B cell (primary cell): ENCODE measurements at regions not wholly inside any gene's neighbourhood (a gene's known extent, or its start where the extent isn't known, plus 50 kb on each side); places are given as distances from the start of the nearest gene placed in this dataset.

Experiments
- ATAC-seq: fragments of 200-7000 bp; cut with Tn5 transposase; one replicate; pipeline ENCODE4 v1.10.0; 2021; ENCODE audit warnings: low read depth, mild to moderate bottlenecking, moderate number of reproducible peaks, moderate library complexity
- CTCF ChIA-PET: fragments of 350-600 bp; sonication (Branson Sonifier 250); formaldehyde crosslinking; loops from one replicate; lab custom pipeline; 2021; ENCODE audit warnings: antibody characterized with exemption, inconsistent platforms; lab: Charles Lee
- POLR2A ChIA-PET: fragments of 350-600 bp; sonication (Branson Sonifier 250); formaldehyde crosslinking; loops from one replicate; lab custom pipeline; 2021; ENCODE audit warnings: antibody characterized with exemption; lab: Charles Lee
- DNase-seq: peaks from one replicate; pipeline ENCODE4 v3.0.0; 2013
- H2AFZ ChIP-seq: 2 replicates; pipeline ENCODE4 v1.6.1; 2012; ENCODE audit warnings: mild to moderate bottlenecking, low read depth, low read length; ENCODE audit not compliant: insufficient read depth, poor library complexity, severe bottlenecking
- H3K27ac ChIP-seq, 2 donors: 1 replicate in 1 of 2; 2 replicates in 1 of 2; pipeline ENCODE4 v1.5.1; 2012 to 2013; ENCODE audit warnings: low read length in 2 of 2, mild to moderate bottlenecking in 2 of 2, moderate library complexity in 1 of 2
- H3K27me3 ChIP-seq, 4 experiments: fragments of 200-600 bp in 1 of 4; sonication (generic) in 1 of 4; replicated peaks in 1 of 4; 1 replicate in 2 of 4; 2 replicates in 2 of 4; pipeline versions ENCODE4 v1.6.1 to v1.7.0; 2013 to 2016; ENCODE audit warnings: low read length in 3 of 4, mild to moderate bottlenecking in 2 of 4, mixed read lengths in 1 of 4, moderate library complexity in 1 of 4; ENCODE audit not compliant: insufficient read depth in 4 of 4, control insufficient read depth in 3 of 4; ENCODE audit errors: control extremely low read depth in 1 of 4
- H3K36me3 ChIP-seq, 2 experiments: replicated peaks in 1 of 2; 1 replicate in 1 of 2; 2 replicates in 1 of 2; pipeline versions ENCODE4 v1.6.1 to v1.7.1; 2013; ENCODE audit warnings: low read length in 1 of 2; ENCODE audit not compliant: insufficient read depth in 2 of 2, control insufficient read depth in 1 of 2; ENCODE audit errors: control extremely low read depth in 1 of 2, extremely low read depth in 1 of 2
- H3K4me1 ChIP-seq, 2 donors: fragments of 200-600 bp in 1 of 2; sonication (generic) in 1 of 2; 1 replicate in 1 of 2; 2 replicates in 1 of 2; pipeline versions ENCODE4 v1.5.1 to v1.6.1; 2013 to 2017; ENCODE audit warnings: low read length in 2 of 2; ENCODE audit not compliant: control insufficient read depth in 2 of 2, insufficient read depth in 2 of 2
- H3K4me2 ChIP-seq: replicated peaks from 2 replicates; pipeline ENCODE3; 2012; ENCODE audit warnings: mild to moderate bottlenecking, low read depth, low read length; ENCODE audit not compliant: poor library complexity, severe bottlenecking
- H3K4me3 ChIP-seq, 5 experiments: fragments of 200-600 bp in 1 of 5; sonication (generic) in 1 of 5; 1 replicate in 3 of 5; 2 replicates in 2 of 5; pipeline versions ENCODE4 v1.5.1 to v1.7.0; 2011 to 2016; ENCODE audit warnings: low read length in 4 of 5, mild to moderate bottlenecking in 4 of 5, low read depth in 2 of 5, control low read depth in 1 of 5, moderate library complexity in 1 of 5; ENCODE audit not compliant: insufficient read depth in 1 of 5; ENCODE audit errors: control extremely low read depth in 1 of 5, extremely low read depth in 1 of 5
- H3K79me2 ChIP-seq: fragments of 200-600 bp; sonication (generic); one replicate; pipeline ENCODE4 v1.6.0; 2016; ENCODE audit warnings: low read length; ENCODE audit not compliant: control insufficient read depth, insufficient read depth
- H3K9ac ChIP-seq: fragments of 200-600 bp; sonication (generic); 2 replicates; pipeline ENCODE4 v1.6.1; 2017; ENCODE audit warnings: mild to moderate bottlenecking, low read length, moderate library complexity
- H3K9me3 ChIP-seq, 3 donors: one replicate each; pipeline versions ENCODE4 v1.6.1 to v1.7.1; 2013; ENCODE audit warnings: low read length in 2 of 3; ENCODE audit not compliant: control insufficient read depth in 2 of 3, insufficient read depth in 1 of 3; ENCODE audit errors: control extremely low read depth in 1 of 3
- H4K20me1 ChIP-seq: 2 replicates; pipeline ENCODE4 v1.6.0; 2012; ENCODE audit warnings: mild to moderate bottlenecking, low read length; ENCODE audit not compliant: insufficient read depth, control insufficient read depth, poor library complexity, severe bottlenecking
- H3K27ac Mint-ChIP-seq: one replicate; pipeline ENCODE4 v1.8.0; 2021; ENCODE audit warnings: mixed read lengths
- H3K27me3 Mint-ChIP-seq: one replicate; pipeline ENCODE4 v1.8.0; 2021; ENCODE audit warnings: mixed read lengths
- H3K4me1 Mint-ChIP-seq: one replicate; pipeline ENCODE4 v1.8.0; 2021; ENCODE audit warnings: mixed read lengths
- H3K4me3 Mint-ChIP-seq: one replicate; pipeline ENCODE4 v1.8.0; 2021; ENCODE audit warnings: mixed read lengths
- H3K9me3 Mint-ChIP-seq: one replicate; pipeline ENCODE4 v1.8.0; 2022; ENCODE audit warnings: mixed read lengths; ENCODE audit not compliant: insufficient read depth
- CTCF ChIP-seq: fragments of 200-600 bp; IDR thresholded peaks from one replicate; pipeline ENCODE4 v1.8.0; 2022; ENCODE audit warnings: antibody characterized with exemption, mild to moderate bottlenecking
- EZH2 ChIP-seq: IDR thresholded peaks from 2 replicates; pipeline ENCODE4 v1.6.1; 2012; ENCODE audit warnings: borderline replicate concordance, low read depth, mild to moderate bottlenecking, moderate library complexity, low read length; ENCODE audit not compliant: insufficient read depth, poor library complexity, severe bottlenecking
- WGBS: methylation state at CpG from one replicate; pipeline ENCODE4 v1.1.5; 2013; ENCODE audit warnings: missing lambda C conversion rate; ENCODE audit not compliant: insufficient coverage; 5-methylcytosine and 5-hydroxymethylcytosine counted together
- intact Hi-C: fragments of 100-400 bp; cut with micrococcal nuclease; formaldehyde crosslinking; loops from one replicate; pipeline ENCODE4 v1.10.0; 2022

GRCh38 chr4:162506253-162506652 lies 342.5 kb upstream of the FSTL5 start:
- no peak for DNase-seq
- ATAC-seq, result no peak
- no peak overlapping the region for H2AFZ ChIP-seq
- ChIA-PET POLR2A (no interaction called here), CTCF (no interaction called here)
- no peak overlapping the region for H3K4me3 ChIP-seq
- no peak overlapping the region for H3K27ac Mint-ChIP-seq
- H3K27ac ChIP-seq, result no peak overlapping the region
- WGBS, result 94% methylated on average over 2 of the region's 2 CpGs
- H3K9ac ChIP-seq, result no peak overlapping the region
- H3K9me3 ChIP-seq, result no peaks in the 10 kb centered on the region
- H3K36me3 ChIP-seq, result no peaks in the 10 kb centered on the region
- no peaks in the 10 kb centered on the region for H3K9me3 Mint-ChIP-seq
- intact Hi-C loops, result no loop called here
- H3K4me3 Mint-ChIP-seq, result no peak overlapping the region
- no peaks in the 10 kb centered on the region for H3K4me1 ChIP-seq
- H3K27me3 ChIP-seq, result no peaks in the 10 kb centered on the region
- no peaks in the 10 kb centered on the region for H3K27me3 Mint-ChIP-seq
- H4K20me1 ChIP-seq, result no peaks in the 10 kb centered on the region
- H3K4me2 ChIP-seq, result no peak overlapping the region
- no peaks in the 10 kb centered on the region for H3K4me1 Mint-ChIP-seq
- TF ChIP-seq CTCF, result no peak
- TF ChIP-seq EZH2, result no peak
- H3K79me2 ChIP-seq, result no peaks in the 10 kb centered on the region

GRCh38 chr4:162503868-162504267 lies 340.1 kb upstream of the FSTL5 start:
- ChIA-PET CTCF (interaction anchor here (1.0 kb wide), 1 partner anchor 10 kb away, joined by 3 read pairs; no protein-coding TSS in a partner anchor), POLR2A (no interaction called here)
- Histone ChIP-seq H3K4me3 (no peak overlapping the region), H3K4me2 (no peak overlapping the region), H4K20me1 (no peaks in the 10 kb centered on the region), H3K9me3 (no peaks in the 10 kb centered on the region), H3K79me2 (no peaks in the 10 kb centered on the region), H3K27me3 (no peaks in the 10 kb centered on the region), H3K9ac (no peak overlapping the region), H2AFZ (no peak overlapping the region), H3K36me3 (no peaks in the 10 kb centered on the region), H3K4me1 (no peaks in the 10 kb centered on the region), H3K27ac (no peak overlapping the region)
- Mint-ChIP-seq H3K4me3 (no peak overlapping the region), H3K4me1 (no peaks in the 10 kb centered on the region), H3K27ac (no peak overlapping the region), H3K9me3 (no peaks in the 10 kb centered on the region), H3K27me3 (no peaks in the 10 kb centered on the region)
- no peak for DNase-seq
- TF ChIP-seq CTCF, result no peak
- no peak for TF ChIP-seq EZH2
- WGBS, result no CpG with 5 or more reads among the region's 4 CpGs
- intact Hi-C loops, result no loop called here
- ATAC-seq, result no peak
